ENCODE measurements at regions not wholly inside any gene's neighbourhood (a gene's known extent, or its start where the extent isn't known, plus 50 kb on each side); places are given as distances from the start of the nearest gene placed in this dataset.

GRCh38 chr5:117262572-117263131, 688.0 kb upstream of the SEMA6A start:
- TF ChIP-seq, protein P1, sequence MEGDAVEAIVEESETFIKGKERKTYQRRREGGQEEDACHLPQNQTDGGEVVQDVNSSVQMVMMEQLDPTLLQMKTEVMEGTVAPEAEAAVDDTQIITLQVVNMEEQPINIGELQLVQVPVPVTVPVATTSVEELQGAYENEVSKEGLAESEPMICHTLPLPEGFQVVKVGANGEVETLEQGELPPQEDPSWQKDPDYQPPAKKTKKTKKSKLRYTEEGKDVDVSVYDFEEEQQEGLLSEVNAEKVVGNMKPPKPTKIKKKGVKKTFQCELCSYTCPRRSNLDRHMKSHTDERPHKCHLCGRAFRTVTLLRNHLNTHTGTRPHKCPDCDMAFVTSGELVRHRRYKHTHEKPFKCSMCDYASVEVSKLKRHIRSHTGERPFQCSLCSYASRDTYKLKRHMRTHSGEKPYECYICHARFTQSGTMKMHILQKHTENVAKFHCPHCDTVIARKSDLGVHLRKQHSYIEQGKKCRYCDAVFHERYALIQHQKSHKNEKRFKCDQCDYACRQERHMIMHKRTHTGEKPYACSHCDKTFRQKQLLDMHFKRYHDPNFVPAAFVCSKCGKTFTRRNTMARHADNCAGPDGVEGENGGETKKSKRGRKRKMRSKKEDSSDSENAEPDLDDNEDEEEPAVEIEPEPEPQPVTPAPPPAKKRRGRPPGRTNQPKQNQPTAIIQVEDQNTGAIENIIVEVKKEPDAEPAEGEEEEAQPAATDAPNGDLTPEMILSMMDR (IDR thresholded peaks at IDR 0.05), result no peak
- no peak for TF ChIP-seq POLR2A (IDR thresholded peaks at IDR 0.05)
- WGBS, 2 donors, result 39 to 44% methylated on average over 4 of the region's 4 CpGs

GRCh38 chr5:117261948-117262571, 687.4 kb upstream of the SEMA6A start:
- 77 to 92% methylated on average over 7 of the region's 7 CpGs for WGBS, 2 donors
- no peak overlapping the region for H3K27ac ChIP-seq
- no peaks in the 10 kb centered on the region for H3K27me3 ChIP-seq
- H3K4me3 ChIP-seq (replicated peaks in 1 of 3), result no peak overlapping the region
- DNase-seq, result no peak
- TF ChIP-seq, protein P1 (IDR thresholded peaks at IDR 0.05), result no peak
- no peak for TF ChIP-seq POLR2A (IDR thresholded peaks at IDR 0.05)
- H3K9me3 ChIP-seq, result no peaks in the 10 kb centered on the region
- H3K36me3 ChIP-seq, result no peaks in the 10 kb centered on the region
- no peaks in the 10 kb centered on the region for H3K4me1 ChIP-seq
- intact Hi-C loops (cut with DNase I), result no loop called here

More at GRCh38 chr5:117262572-117263131, 688.0 kb upstream of the SEMA6A start:
- Histone ChIP-seq H3K36me3 (no peaks in the 10 kb centered on the region), H3K27me3 (no peaks in the 10 kb centered on the region), H3K9me3 (no peaks in the 10 kb centered on the region), H3K4me1 (no peaks in the 10 kb centered on the region), H3K4me3 (replicated peaks in 1 of 3) (no peak overlapping the region), H3K27ac (no peak overlapping the region)
- no peak for DNase-seq
- intact Hi-C loops (cut with DNase I), result no loop called here

DNA sequence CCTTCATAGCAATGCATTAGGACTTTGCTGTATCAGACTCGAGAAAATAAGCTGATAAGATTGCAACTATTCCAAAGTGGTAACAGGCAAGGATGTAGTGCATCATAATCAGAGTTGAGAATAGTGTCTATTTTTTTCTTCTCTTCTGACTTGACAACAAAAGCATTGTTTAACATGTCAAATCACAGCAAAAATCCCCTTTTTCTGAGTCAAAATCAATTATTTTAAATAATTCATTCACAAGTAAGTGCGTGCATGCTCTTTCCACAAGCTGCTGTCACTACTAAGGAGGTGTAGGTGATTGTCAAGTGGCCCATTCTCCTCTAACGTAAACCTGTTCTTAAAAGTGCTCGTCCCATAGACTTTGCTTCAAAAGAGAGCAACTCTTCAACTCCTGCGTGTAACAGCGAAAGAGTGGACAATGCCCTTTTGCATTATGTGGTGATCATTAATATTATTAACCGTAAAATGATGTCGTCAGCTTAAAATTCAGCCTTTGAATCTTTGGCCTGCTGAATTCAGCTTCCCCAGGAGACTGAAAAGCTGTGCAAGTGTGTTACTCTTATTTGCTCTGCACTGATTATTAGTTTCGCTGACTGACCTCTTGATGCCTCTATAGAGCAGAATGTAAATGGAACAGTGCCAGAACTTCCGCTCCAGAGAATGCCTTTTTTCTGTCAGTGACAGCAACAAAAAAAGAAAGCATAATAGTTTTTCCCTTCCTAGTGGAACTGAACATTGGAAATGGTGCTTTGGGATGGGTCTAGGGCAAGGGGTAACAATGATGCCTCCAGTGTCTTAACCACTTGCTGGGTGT, 680.8 kb upstream of the SEMA6A start:
- Histone ChIP-seq H3K9me3 (no peaks in the 10 kb centered on the region), H3K4me1 (no peaks in the 10 kb centered on the region), H3K27me3 (no peaks in the 10 kb centered on the region), H3K36me3 (no peaks in the 10 kb centered on the region), H3K4me3 (replicated peaks in 1 of 3) (no peak overlapping the region), H3K27ac (no peak overlapping the region)
- no peak for DNase-seq
- TF ChIP-seq, protein P1 (IDR thresholded peaks at IDR 0.05), result no peak
- no peak for TF ChIP-seq POLR2A (IDR thresholded peaks at IDR 0.05)
- 56 to 61% methylated on average over 10 of the region's 10 CpGs for WGBS, 2 donors
- intact Hi-C loops (cut with DNase I), result no loop called here

GRCh38 chr5:117252566-117252965, 677.9 kb upstream of the SEMA6A start:
- TF ChIP-seq, protein P1 (IDR thresholded peaks at IDR 0.05), result no peak
- TF ChIP-seq POLR2A (IDR thresholded peaks at IDR 0.05), result no peak
- no peak for DNase-seq
- Histone ChIP-seq H3K4me1 (no peaks in the 10 kb centered on the region), H3K9me3 (no peaks in the 10 kb centered on the region), H3K27me3 (no peaks in the 10 kb centered on the region), H3K27ac (no peak overlapping the region), H3K4me3 (replicated peaks in 1 of 3) (no peak overlapping the region), H3K36me3 (no peaks in the 10 kb centered on the region)
- intact Hi-C loops (cut with DNase I), result no loop called here

Data from thyroid gland (tissue), 4 donors.